HG03039 (cell line): ENCODE measurements at regions not wholly inside any gene's neighbourhood (a gene's known extent, or its start where the extent isn't known, plus 50 kb on each side); places are given as distances from the start of the nearest gene placed in this dataset.
A peak's percentile ranks its signal among the peaks of the same experiment; 100 is the strongest.

Source experiments
- ATAC-seq: cut with Tn5 transposase; IDR thresholded peaks from one replicate; pipeline ENCODE4 v1.9.1; 2021; ENCODE audit warnings: mild to moderate bottlenecking, moderate library complexity; ENCODE audit not compliant: unreplicated experiment

DNA sequence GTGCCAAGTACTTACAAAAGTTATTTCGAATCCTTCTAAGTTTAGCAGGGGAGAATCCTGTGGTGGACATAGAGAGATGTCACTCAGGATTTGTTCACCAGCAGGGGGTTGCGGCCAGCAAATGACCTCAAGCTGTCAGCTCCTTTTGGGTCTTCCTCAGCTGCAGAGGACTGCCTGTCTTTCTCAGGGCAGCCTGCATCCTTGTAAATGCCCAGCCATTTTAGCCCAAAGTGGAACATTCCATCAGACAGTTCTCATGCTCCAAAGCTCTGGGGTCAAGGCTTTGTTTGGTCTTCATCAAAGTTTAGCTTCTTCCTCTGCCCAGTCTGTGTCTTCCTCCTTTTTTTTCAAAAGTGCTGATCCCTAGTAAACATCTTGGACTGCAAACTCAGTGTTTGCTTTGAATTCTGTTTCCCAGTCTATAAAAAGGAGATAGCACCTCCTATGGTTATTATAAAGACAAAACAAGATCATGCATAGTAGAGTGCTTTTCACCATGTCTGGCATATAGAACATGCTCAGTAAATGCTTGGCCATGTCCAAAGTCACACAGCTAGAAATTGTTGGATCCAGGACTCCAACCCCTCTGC lies 156.4 kb upstream of the GATB start:
- no peak for ATAC-seq

GRCh38 chr4:151912632-151913031 lies 151.8 kb upstream of the GATB start:
- ATAC-seq = no peak

GRCh38 chr4:151911970-151912369 lies 151.2 kb upstream of the GATB start:
- no peak for ATAC-seq

GRCh38 chr4:151908734-151909497 lies 148.1 kb upstream of the GATB start:
- no peak for ATAC-seq

- ATAC-seq = no peak
Observed at GRCh38 chr4:151908201-151908600, 147.4 kb upstream of the GATB start.

DNA sequence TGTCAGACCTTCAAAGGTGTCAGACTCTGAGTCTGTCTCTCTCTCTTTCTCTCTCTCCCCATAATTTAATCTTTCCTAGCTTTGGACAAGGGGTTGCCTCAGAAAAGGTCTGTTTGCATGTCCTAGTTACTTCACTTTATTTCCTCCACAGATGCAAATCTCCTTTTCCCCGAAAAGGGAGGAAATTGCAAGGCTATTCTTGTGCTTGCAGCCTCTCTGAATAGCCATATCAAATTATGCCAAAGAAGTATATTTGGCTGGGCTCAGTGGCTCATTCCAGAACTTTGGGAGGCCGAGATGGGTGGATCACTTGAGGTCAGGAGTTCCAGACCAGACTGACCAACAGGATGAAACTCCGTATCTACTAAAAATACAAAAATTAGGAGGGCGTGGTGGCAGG lies 145.6 kb upstream of the GATB start:
- ATAC-seq = no peak

DNA sequence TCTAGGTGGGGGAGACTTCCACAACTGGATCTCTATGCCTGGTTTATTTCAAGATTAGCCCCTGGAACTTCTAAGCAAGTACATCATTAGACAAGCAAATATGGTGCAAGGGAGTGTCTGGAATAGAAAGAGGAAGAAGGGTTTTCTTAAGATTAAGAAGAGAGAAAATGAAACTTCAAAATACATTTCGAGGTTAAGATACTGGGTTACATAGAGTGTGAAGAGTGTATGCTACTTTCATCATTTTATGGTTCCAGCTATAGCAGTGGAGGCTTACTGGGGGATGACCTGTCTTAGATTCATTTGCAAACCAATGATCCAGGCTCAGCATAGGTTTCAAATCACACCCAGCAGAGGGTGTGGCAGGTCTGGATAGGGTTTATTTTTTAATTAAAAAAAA lies 144.4 kb upstream of the GATB start:
- peak; percentile 81 for ATAC-seq

GRCh38 chr4:151901631-151902030 lies 140.8 kb upstream of the GATB start:
- no peak for ATAC-seq

DNA sequence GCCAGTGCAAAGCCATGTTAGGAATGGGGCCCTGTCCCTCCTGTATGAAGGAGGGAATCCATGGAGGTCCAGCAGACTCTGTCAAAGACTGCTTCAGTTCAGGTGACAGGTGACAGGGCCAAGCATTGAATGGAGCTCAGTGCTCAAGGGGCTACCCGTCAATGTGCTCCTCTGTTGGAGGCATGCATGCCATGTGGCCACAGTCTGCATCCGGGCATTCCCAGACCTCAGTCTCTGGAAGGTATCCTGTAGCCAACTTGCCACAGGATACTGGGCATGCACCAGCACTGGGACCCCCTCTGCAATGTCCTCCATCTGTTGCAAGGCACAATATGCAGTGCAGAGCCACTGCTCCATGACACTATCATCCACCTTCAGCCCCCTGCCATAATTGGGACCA lies 136.1 kb upstream of the GATB start:
- ATAC-seq = no peak

DNA sequence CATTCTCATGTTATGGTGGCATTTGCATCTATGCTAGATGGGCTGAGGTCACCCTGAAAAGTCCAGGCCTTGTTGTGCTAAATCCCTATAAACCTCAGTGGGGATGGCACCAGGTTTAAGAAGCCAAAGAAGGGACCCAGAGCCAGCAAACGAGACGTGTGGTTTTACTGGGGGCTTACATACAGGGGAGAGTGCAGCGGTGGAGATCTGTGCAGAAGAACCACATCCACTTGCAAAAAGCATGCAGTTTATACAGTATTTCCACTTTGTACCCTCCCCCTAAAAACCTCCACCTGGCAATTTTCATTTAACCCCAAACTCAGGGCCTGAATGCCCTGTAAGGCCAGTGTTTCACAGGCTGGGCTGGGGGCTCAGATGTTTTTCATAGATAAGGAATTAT lies 134.9 kb upstream of the GATB start:
- no peak for ATAC-seq

GRCh38 chr4:151894246-151894645 lies 133.4 kb upstream of the GATB start:
- no peak for ATAC-seq

GRCh38 chr4:151888367-151888866 lies 127.6 kb upstream of the GATB start:
- peak; percentile 63 for ATAC-seq

- ATAC-seq = peak; percentile 15
Observed at GRCh38 chr4:151887816-151888180, 127.0 kb upstream of the GATB start.

DNA sequence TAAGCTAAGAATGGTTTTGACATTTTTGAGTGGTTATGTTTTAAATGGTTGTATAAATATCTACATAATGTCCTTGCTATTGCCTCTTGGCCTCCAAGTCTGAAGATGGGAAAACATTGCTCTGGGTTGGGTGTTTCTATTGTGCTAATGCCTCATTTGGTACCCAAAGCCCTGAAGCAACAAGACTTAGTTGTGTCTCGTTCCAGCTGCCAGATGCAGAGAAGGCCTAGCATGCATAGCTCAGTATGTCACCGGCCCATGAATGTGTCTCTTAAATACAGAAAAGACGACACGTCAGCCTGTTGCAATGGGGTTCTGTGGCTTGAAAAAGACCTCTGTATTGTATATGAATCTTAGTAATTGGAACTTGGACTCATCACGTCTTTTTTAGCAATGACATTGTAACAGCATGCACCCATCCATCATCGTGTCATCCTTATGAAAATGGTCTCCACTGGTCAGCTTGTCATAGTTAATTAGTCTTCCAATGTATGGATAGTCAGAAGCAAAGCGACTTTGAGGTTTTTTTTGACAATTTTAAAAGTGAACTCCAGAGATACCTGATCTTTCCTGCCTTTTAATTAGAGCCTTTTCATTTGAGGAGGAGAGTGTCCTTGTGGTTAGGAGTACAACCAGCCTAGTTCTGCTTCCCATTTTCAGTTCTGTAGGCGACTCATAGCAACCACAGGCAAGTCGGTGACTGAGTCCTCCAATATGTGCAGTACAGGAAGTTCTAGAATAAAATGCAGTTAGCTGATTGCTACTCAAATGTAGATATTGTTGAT lies 126.4 kb upstream of the GATB start:
- ATAC-seq = peak; percentile 58

DNA sequence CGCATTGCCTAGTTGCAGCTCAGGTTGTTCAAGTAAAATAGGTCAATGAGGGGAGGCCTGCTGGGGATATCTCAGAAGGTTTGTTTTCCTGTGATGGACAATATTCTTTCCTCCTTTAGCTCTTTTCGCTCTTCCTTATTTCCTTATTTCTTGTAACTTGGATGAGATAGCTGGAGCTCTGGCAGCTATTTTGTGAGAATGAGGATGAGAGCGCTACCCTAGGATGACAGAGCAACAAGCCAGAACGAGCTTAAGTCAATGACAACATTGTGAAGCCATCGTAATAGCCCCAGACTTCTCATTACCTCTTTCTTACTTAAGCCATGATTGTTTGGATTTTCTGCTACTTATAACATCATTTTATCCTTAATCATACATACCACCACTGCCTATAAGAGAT lies 124.3 kb upstream of the GATB start:
- ATAC-seq = no peak

- ATAC-seq = no peak
Observed at GRCh38 chr4:151883747-151884146, 122.9 kb upstream of the GATB start.

- ATAC-seq = peak; percentile 61
Observed at GRCh38 chr4:151882072-151882803, 121.4 kb upstream of the GATB start.

GRCh38 chr4:151879705-151880445 lies 119.1 kb upstream of the GATB start:
- ATAC-seq = no peak

GRCh38 chr4:151876381-151876988 lies 115.7 kb upstream of the GATB start:
- ATAC-seq = no peak

DNA sequence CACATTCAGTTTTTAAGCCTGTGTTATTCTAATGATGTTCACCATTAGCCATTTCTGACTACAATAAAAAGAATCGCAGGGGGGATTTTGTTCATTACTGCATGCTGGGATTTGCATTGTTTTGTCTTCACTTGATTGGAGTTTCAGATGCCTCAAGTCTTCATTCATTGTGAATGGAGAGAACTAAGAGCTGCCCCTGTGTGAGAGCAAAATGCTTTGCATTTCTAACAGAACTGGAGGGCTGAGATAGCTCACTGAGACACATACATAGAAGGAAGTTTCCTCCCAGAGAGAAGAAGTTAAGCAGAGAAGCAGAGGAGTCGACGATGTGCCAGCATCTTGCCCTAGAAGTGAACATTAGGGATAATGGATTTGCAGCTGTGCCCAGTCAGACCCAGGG lies 113.5 kb upstream of the GATB start:
- ATAC-seq = no peak
